ENCODE measurements at regions not wholly inside any gene's neighbourhood (a gene's known extent, or its start where the extent isn't known, plus 50 kb on each side); places are given as distances from the start of the nearest gene placed in this dataset.

DNA sequence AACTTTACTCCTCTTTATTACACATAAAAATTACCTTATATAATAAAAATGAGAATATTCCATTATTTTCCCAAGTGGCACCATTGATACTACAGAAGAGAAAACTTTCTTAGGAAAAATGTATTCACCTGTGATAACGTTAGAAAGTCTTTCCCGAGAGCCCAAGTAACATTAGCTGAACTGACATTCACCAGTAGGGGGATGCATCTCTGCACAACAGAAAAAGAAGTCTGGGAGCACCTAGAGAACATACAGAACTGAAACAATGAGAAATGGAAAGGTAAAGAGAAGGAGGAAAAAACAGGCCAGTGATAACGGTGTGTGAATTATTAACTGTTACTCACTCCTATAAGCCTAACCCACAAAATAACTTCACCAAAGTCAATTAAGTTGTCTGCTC lies 423.3 kb downstream of the CENPC start:
- DNase-seq (ENCODE audit: low read depth, low spot score) = no peak

GRCh38 chr4:67120369-67120768 lies 424.9 kb downstream of the CENPC start:
- DNase-seq (ENCODE audit: low read depth, low spot score) = no peak

GRCh38 chr4:67109276-67109675 lies 436.0 kb downstream of the CENPC start:
- DNase-seq (ENCODE audit: low read depth, low spot score) = no peak

- DNase-seq (ENCODE audit: low read depth, low spot score) = no peak
Observed at GRCh38 chr4:67106861-67107460, 438.3 kb downstream of the CENPC start.

GRCh38 chr4:67104145-67104544 lies 441.2 kb downstream of the CENPC start:
- DNase-seq (ENCODE audit: low read depth, low spot score) = no peak

DNA sequence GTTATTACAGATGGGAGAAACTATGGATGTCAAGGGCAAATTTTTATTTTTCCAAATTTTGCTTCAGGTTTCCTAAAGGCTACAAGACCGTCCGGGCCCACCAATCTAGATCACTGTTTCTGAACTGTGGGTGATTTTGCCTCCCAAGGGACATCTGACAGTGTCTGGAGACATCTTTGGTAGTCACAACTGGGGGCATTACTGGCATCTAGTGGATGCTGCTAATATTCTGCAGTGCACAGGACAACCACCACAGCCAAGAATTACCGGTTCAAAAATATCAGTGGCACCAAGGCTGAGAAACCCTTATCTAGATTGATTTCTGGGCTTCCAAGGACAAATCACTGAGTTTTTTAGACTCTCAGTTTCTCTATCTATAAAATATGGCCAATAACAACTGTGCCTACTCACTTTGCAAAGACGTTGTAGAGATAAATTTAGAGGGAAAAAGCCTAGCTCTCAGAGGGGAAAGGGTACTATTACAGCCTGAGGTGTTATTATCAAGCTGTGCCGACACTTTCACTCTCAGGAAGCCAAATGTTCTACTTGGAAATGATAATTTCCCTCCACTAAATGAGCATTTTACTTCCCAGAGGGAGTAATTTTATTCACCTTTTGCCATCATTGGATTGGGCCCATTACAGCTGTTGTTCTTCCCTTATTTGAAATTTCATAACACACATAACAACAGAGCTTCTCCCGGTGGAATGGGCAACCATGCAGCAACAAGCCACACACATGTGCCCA lies 442.1 kb downstream of the CENPC start:
- DNase-seq (ENCODE audit: low read depth, low spot score) = no peak

GRCh38 chr4:67101612-67102011 lies 443.7 kb downstream of the CENPC start:
- DNase-seq (ENCODE audit: low read depth, low spot score) = no peak

GRCh38 chr4:67092351-67092750 lies 453.0 kb downstream of the CENPC start:
- DNase-seq (ENCODE audit: low read depth, low spot score) = no peak

DNA sequence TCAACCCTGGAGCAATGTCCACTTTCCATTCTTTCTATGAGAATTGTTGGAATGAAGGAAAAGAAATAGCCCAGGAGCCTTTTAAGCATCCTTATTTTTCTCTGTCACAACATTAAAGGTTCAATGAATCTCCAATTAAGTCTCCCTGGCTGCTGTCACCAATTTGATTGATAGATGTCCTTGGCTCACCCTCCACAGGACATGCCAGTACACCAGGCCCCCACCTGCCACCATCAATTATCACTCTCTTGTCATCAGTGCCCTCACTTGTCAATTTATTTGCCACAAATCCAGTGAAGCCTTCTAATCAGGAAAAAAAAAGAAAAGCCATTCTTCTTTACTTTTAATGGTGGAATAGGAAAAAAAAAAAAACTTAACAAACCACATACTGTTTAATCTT lies 453.6 kb downstream of the CENPC start:
- DNase-seq (ENCODE audit: low read depth, low spot score) = no peak

DNA sequence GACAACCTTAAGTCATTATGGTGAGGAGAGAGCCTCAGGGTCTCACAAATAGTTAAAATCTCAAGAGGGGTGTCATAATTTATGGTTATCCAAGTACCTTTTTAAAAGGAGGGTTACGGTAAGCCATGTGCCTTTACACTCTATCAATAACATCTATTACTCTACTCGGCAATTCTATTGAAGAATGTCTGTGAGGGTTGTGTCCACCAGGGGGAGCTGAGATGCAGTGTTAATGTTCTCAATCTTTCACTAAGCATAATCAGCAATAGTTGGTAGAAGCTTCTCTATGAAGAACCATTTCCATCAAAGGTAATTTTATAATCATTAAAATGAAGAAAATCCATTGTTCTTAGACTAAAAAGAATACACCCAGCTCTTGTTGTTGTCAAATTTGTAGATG lies 457.4 kb downstream of the CENPC start:
- no peak for DNase-seq (ENCODE audit: low read depth, low spot score)

DNA sequence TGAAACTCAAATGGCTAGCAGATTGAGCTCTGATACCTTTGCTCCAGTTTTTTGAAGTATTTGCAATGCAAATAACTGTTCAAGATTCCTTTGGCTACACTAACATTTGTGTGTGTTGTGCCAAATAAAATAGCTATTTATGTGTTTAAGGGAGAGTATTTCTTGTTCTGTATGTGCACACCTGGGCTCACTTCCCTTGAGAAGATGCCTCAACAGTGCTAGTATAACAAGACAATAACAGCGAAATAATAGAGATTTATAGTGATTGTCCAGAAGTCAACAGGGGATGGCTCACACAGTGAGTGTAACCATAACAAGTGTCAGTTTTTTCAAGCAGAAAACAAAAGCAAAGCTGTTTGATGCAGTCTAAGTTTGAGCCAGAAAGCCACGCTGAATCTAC lies 460.5 kb downstream of the CENPC start:
- DNase-seq (ENCODE audit: low read depth, low spot score) = no peak

GRCh38 chr4:67083496-67083895 lies 461.8 kb downstream of the CENPC start:
- no peak for DNase-seq (ENCODE audit: low read depth, low spot score)

DNA sequence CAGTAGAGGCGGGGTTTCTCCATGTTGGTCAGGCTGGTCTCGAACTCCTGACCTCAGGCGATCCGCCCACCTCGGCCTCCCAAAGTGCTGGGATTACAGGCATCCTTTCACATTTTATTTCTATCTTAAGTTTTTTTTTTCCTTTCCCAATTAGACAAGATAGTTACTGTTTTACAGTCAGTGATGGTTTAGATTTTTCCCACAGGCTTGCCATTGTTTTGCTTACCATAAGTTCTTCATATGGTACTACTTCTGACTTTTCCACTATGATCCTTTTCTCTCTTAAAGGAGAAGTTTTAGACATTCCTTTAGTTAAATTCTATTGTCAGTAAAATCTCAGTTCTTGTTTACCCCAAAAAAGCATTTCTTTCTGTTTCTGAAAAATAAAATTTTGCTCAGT lies 462.6 kb downstream of the CENPC start:
- DNase-seq (ENCODE audit: low read depth, low spot score) = no peak

- no peak for DNase-seq (ENCODE audit: low read depth, low spot score)
Observed at GRCh38 chr4:67080046-67080557, 465.2 kb downstream of the CENPC start.

GRCh38 chr4:67071641-67072040 lies 473.7 kb downstream of the CENPC start:
- no peak for DNase-seq (ENCODE audit: low read depth, low spot score)

- no peak for DNase-seq (ENCODE audit: low read depth, low spot score)
Observed at GRCh38 chr4:67055319-67055718, 490.0 kb downstream of the CENPC start.

DNA sequence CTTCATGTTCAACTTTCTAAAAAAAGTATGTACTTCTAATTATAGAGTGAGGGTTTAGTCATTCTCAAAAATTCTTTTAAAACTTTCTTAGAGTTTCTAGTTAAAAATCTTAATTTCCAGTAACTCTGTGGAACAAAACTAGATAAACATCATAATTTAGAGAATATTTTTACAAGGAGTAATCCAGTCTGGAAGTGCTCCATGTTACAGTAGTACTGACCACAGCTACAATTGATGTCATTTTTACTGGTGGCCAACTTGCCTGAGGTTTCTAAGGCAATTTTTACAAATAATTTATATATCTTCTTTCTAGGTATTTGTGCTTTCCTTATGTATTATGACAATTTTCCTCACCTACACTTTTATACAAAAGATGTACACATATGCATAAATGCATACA lies 490.4 kb downstream of the CENPC start:
- DNase-seq (ENCODE audit: low read depth, low spot score) = no peak

DNA sequence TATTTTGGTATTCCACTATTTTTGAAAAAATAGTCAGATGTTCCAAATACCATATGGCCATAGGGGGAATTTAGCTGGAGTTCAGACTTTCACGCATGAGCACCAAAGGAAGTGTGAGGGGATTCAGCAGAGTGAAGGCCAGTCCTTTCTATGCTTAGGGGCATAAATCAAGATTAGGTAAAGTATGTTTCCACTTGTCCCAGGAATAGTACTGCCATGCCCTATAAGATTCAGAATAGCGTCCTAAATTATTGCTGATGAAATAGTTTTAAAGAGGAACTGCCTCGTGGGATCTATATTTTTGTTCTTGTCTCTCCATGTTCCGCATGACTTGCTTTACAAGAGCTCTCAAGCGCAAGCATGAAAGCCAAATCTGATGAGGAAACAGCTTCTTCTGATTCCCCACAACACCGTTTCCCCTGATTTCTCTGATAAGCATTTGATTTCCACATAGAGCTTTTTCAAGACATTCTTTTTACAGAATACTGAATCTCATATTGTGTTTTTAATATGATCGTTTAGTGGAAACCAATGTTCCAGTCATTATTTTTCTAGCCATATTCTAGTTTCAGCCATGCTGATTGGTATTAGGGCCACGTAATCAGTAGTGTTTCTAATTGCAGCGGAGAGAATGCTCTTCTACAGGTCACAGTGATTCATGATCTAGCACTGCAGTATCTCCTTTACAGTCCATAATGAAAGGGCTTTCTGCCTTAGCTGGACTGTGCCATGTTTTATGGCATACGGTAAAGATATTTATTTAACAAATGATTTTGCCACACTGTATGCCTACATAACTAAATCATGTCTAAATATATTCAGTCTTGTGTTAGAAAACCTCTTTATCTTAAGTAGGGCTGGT lies 492.3 kb downstream of the CENPC start:
- no peak for DNase-seq (ENCODE audit: low read depth, low spot score)

DNA sequence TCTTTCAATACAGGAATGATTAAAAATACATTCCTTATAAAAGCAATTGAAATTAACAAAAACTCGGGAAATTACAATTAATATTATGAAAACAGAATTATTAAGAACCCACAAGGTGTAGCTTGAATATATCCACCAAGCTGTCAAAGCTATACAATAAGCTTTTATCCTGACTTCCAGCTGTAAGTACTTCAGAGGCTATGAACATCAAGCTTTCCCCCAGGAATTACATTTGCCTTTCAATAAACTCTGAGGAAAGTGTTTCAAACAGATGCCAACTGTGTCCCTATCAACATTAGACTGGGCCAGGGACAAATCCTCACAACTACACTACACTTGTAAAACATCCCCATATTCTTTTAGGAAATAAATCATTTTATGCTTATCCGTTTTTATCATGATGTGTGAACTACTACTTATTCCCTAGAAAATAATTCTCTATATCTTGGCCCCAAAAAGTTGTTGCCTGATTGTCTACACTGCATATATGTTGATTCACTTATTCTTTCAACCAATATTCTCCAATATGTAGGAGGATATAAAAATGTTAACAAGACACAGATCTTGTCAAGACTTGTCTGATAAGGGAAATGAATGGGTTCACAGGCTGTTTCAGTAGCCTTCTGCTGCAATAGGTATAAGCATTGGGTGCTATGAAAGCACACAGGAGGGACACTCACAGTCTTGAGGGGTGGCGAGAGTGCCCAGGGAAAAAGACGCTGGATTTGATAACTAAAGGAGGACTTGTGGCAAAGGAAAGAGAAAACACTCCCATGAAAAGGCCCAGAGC lies 494.1 kb downstream of the CENPC start:
- no peak for DNase-seq (ENCODE audit: low read depth, low spot score)

DNA sequence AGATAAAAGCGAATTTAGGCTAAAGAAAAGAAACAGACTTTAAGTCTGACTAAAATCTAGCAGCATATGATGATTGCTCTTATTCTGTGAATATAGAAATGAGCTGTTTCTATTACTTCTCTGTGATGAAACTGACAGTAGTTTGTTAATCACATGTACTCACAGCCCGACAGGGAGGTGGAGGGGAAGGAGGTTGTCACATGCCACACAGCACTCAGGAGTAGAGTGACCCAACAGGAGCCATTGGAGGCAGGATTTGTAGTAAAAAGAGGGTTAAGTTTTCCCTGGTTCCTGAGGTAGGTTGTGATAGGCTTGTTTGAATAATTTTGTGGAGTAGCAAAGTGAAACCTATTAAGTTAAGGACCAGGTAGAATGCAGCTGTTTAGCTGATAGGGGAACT lies 495.9 kb downstream of the CENPC start:
- DNase-seq (ENCODE audit: low read depth, low spot score) = no peak

- no peak for DNase-seq (ENCODE audit: low read depth, low spot score)
Observed at GRCh38 chr4:67048530-67048929, 496.8 kb downstream of the CENPC start.

DNA sequence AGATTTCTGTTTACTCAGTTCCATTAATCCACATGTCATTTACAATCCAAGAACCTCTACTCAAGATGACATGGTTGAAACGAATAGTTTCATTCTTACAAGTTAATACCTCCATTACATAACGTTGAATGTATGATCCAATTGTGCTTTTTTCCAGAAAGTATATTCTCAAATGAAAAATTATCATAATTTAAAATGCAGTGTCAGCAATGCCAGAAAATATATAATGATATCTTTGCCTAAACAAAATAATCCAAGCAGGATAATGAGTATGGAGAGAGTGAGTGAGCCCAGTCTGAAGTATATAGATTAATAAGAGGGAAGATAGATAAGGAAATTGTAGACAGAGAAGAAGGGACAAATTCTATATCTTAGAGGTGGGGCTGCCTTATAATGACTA lies 505.0 kb downstream of the CENPC start:
- no peak for DNase-seq (ENCODE audit: low read depth, low spot score)
